ENCODE measurements at regions not wholly inside any gene's neighbourhood (a gene's known extent, or its start where the extent isn't known, plus 50 kb on each side); places are given as distances from the start of the nearest gene placed in this dataset.

- TF ChIP-seq CTCF (IDR thresholded peaks at IDR 0.05) = no peak
- no peak for TF ChIP-seq MAX (CRISPR knock-in tag; IDR thresholded peaks at IDR 0.05)
These were observed 335.4 kb downstream of the DHX15 start for GRCh38 chr4:24248674-24249630.
